ENCODE measurements at regions not wholly inside any gene's neighbourhood (a gene's known extent, or its start where the extent isn't known, plus 50 kb on each side); places are given as distances from the start of the nearest gene placed in this dataset.

GRCh38 chr6:99024089-99024488 lies 76.3 kb upstream of the FBXL4 start:
- H3K4me1 ChIP-seq (ENCODE audit: insufficient read depth, low read length), result no peaks in the 10 kb centered on the region
- peaks cover 0 to 3% of the 10 kb centered on the region in 2 donors for H3K27me3 Mint-ChIP-seq
- DNase-seq, result no peak
- no peak overlapping the region for H3K4me3 Mint-ChIP-seq
- no peak overlapping the region for H3K4me3 ChIP-seq (ENCODE audit: low read length in 2 of 2)
- H3K36me3 ChIP-seq (ENCODE audit: insufficient read depth, low read length), result no peaks in the 10 kb centered on the region
- intact Hi-C loops (cut with micrococcal nuclease), result no loop called here
- ChIA-PET CTCF (ENCODE audit: partially characterized antibody) (no interaction called here), POLR2A (ENCODE audit: partially characterized antibody) (no interaction called here)
- no peak overlapping the region for H3K27ac ChIP-seq (ENCODE audit: low read depth, low read length)
- no peaks in the 10 kb centered on the region for H3K36me3 Mint-ChIP-seq
- no peaks in the 10 kb centered on the region for H3K27me3 ChIP-seq (ENCODE audit: insufficient read depth, low read length)
- H3K4me1 Mint-ChIP-seq, result no peaks in the 10 kb centered on the region
- no peaks in the 10 kb centered on the region for H3K9me3 ChIP-seq (ENCODE audit: control insufficient read depth in 1 of 2, low read length in 2 of 2)
- H3K27ac Mint-ChIP-seq, result no peak overlapping the region
- H3K9me3 Mint-ChIP-seq, result peaks cover 10 to 29% (median 19%) of the 10 kb centered on the region in 8 donors

DNA sequence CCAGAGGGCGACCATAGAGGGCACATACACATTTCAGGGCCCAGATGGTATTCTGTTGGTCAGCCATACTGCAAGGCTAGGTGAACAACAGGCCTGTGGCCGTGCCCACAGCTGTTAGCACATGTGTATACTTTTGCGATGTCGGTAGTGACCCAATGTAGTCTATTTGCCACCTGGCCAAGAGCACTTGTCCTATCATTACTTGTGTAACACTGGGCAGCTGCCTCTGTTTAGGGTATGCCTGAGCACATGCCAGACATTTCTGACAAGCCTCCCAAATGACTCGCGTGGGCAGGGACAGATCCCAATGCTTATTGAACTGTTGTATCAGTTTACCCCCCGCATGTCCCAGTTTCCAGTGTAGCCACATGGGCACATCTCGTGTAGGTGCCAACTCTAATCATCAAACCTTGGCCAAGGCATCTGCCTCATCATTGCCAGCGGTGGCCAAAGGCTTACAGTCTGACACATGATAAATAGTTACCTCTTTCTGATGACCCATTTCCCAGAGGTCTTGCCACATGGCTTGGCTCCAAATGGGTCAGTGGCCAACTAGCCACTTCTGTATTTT lies 74.4 kb upstream of the FBXL4 start:
- no peaks in the 10 kb centered on the region for H3K36me3 ChIP-seq (ENCODE audit: insufficient read depth, low read length)
- POLR2A ChIA-PET (ENCODE audit: partially characterized antibody), result no interaction called here
- no peaks in the 10 kb centered on the region for H3K9me3 ChIP-seq (ENCODE audit: control insufficient read depth in 1 of 2, low read length in 2 of 2)
- no peak overlapping the region for H3K27ac ChIP-seq (ENCODE audit: low read depth, low read length)
- H3K27me3 ChIP-seq (ENCODE audit: insufficient read depth, low read length), result no peaks in the 10 kb centered on the region
- H3K4me1 ChIP-seq (ENCODE audit: insufficient read depth, low read length), result no peaks in the 10 kb centered on the region
- CTCF ChIA-PET (ENCODE audit: partially characterized antibody), result no interaction called here
- H3K27ac Mint-ChIP-seq, result no peak overlapping the region
- peaks cover 10 to 24% (median 16%) of the 10 kb centered on the region in 8 donors for H3K9me3 Mint-ChIP-seq
- H3K36me3 Mint-ChIP-seq, result no peaks in the 10 kb centered on the region
- H3K27me3 Mint-ChIP-seq, result peaks cover 0 to 2% of the 10 kb centered on the region in 2 donors
- H3K4me1 Mint-ChIP-seq, result no peaks in the 10 kb centered on the region
- intact Hi-C loops (cut with micrococcal nuclease), result no loop called here
- no peak overlapping the region for H3K4me3 ChIP-seq (ENCODE audit: low read length in 2 of 2)
- no peak overlapping the region for H3K4me3 Mint-ChIP-seq
- no peak for DNase-seq

- no peaks in the 10 kb centered on the region for H3K4me1 Mint-ChIP-seq
- no peaks in the 10 kb centered on the region for H3K36me3 ChIP-seq (ENCODE audit: insufficient read depth, low read length)
- no peaks in the 10 kb centered on the region for H3K9me3 ChIP-seq (ENCODE audit: control insufficient read depth in 1 of 2, low read length in 2 of 2)
- H3K27ac Mint-ChIP-seq, result peak overlapping the region in 1 of 7 donors; percentile 49
- H3K27me3 Mint-ChIP-seq, result peaks cover 0 to 2% of the 10 kb centered on the region in 2 donors
- POLR2A ChIA-PET (ENCODE audit: partially characterized antibody), result no interaction called here
- H3K4me3 ChIP-seq (ENCODE audit: low read length in 2 of 2), result no peak overlapping the region
- DNase-seq, result no peak
- H3K27ac ChIP-seq (ENCODE audit: low read depth, low read length), result no peak overlapping the region
- no peaks in the 10 kb centered on the region for H3K4me1 ChIP-seq (ENCODE audit: insufficient read depth, low read length)
- no peaks in the 10 kb centered on the region for H3K9me3 Mint-ChIP-seq
- H3K27me3 ChIP-seq (ENCODE audit: insufficient read depth, low read length), result no peaks in the 10 kb centered on the region
- H3K4me3 Mint-ChIP-seq, result no peak overlapping the region
- no peaks in the 10 kb centered on the region for H3K36me3 Mint-ChIP-seq
- CTCF ChIA-PET (ENCODE audit: partially characterized antibody), result no interaction called here
- intact Hi-C loops (cut with micrococcal nuclease), result no loop called here
Observed at GRCh38 chr6:99019381-99019780, 71.6 kb upstream of the FBXL4 start.

DNA sequence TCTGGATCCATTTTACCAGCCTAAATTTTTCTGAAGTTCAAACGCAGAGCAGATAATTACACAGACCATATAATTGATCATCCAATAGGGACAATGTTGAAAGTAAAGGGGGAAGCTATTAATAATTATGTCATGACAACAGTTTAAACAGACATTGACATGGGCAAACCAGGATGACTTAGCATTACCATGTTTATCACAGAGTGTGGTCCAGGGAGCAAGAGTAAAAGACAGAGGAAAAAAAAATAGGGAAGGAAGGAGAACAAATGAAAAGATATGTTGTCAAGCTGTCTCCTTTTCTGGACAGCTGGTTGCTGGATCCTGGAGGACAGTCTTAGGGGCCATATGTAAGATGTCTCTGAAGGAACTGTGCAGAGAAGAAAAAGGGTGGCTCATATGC lies 69.4 kb upstream of the FBXL4 start:
- CTCF ChIA-PET (ENCODE audit: partially characterized antibody), result no interaction called here
- H3K4me3 ChIP-seq (ENCODE audit: low read length in 2 of 2), result no peak overlapping the region
- no peaks in the 10 kb centered on the region for H3K9me3 Mint-ChIP-seq
- H3K4me3 Mint-ChIP-seq, result no peak overlapping the region
- peaks cover 0 to 2% of the 10 kb centered on the region in 2 donors for H3K27me3 Mint-ChIP-seq
- no peaks in the 10 kb centered on the region for H3K9me3 ChIP-seq (ENCODE audit: control insufficient read depth in 1 of 2, low read length in 2 of 2)
- H3K4me1 ChIP-seq (ENCODE audit: insufficient read depth, low read length), result no peaks in the 10 kb centered on the region
- H3K27ac Mint-ChIP-seq, result no peak overlapping the region
- no peak for DNase-seq
- POLR2A ChIA-PET (ENCODE audit: partially characterized antibody), result no interaction called here
- no peaks in the 10 kb centered on the region for H3K27me3 ChIP-seq (ENCODE audit: insufficient read depth, low read length)
- H3K36me3 ChIP-seq (ENCODE audit: insufficient read depth, low read length), result no peaks in the 10 kb centered on the region
- no peak overlapping the region for H3K27ac ChIP-seq (ENCODE audit: low read depth, low read length)
- H3K36me3 Mint-ChIP-seq, result no peaks in the 10 kb centered on the region
- H3K4me1 Mint-ChIP-seq, result no peaks in the 10 kb centered on the region
- intact Hi-C loops (cut with micrococcal nuclease), result no loop called here

- Mint-ChIP-seq H3K4me1 (no peaks in the 10 kb centered on the region), H3K36me3 (no peaks in the 10 kb centered on the region)
- no peaks in the 10 kb centered on the region for H3K9me3 ChIP-seq (ENCODE audit: control insufficient read depth in 1 of 2, low read length in 2 of 2)
Observed at GRCh38 chr6:99016355-99016754, 68.6 kb upstream of the FBXL4 start.

DNA sequence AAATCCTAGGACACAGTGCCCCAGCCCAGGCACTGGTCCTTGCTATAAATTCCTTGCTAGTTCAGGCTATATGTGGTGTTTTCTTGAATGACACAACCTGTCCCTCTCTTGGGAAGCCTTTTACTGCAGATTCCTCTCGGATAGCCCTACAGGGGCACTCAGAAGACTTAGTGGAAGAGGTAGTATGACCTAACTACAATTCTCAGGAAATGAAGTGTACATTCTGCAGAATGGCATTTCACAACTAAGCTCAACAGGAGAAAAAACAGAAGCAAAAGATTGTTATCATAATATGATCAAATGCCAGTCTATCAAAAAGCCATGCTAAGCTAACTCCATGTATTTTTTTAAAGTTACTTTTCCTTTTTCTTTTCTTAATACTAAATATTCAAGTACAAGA lies 66.3 kb upstream of the FBXL4 start:
- H3K27me3 Mint-ChIP-seq, result peaks cover 3 to 8% of the 10 kb centered on the region in 2 donors
- ChIA-PET CTCF (ENCODE audit: partially characterized antibody) (no interaction called here), POLR2A (ENCODE audit: partially characterized antibody) (no interaction called here)
- no peak overlapping the region for H3K27ac ChIP-seq (ENCODE audit: low read depth, low read length)
- no peak overlapping the region for H3K4me3 Mint-ChIP-seq
- no peak for DNase-seq
- H3K4me1 Mint-ChIP-seq, result no peaks in the 10 kb centered on the region
- no peaks in the 10 kb centered on the region for H3K9me3 Mint-ChIP-seq
- H3K27ac Mint-ChIP-seq, result no peak overlapping the region
- no peaks in the 10 kb centered on the region for H3K27me3 ChIP-seq (ENCODE audit: insufficient read depth, low read length)
- no peak overlapping the region for H3K4me3 ChIP-seq (ENCODE audit: low read length in 2 of 2)
- H3K4me1 ChIP-seq (ENCODE audit: insufficient read depth, low read length), result no peaks in the 10 kb centered on the region
- intact Hi-C loops (cut with micrococcal nuclease), result no loop called here
- no peaks in the 10 kb centered on the region for H3K9me3 ChIP-seq (ENCODE audit: control insufficient read depth in 1 of 2, low read length in 2 of 2)
- H3K36me3 ChIP-seq (ENCODE audit: insufficient read depth, low read length), result no peaks in the 10 kb centered on the region
- no peaks in the 10 kb centered on the region for H3K36me3 Mint-ChIP-seq

More at GRCh38 chr6:99016355-99016754, 68.6 kb upstream of the FBXL4 start:
- Mint-ChIP-seq H3K4me3 (no peak overlapping the region), H3K9me3 (no peaks in the 10 kb centered on the region), H3K27me3 (peaks cover 0 to 2% of the 10 kb centered on the region in 2 donors), H3K27ac (no peak overlapping the region)
- H3K4me3 ChIP-seq (ENCODE audit: low read length in 2 of 2), result no peak overlapping the region
- ChIA-PET POLR2A (ENCODE audit: partially characterized antibody) (no interaction called here), CTCF (ENCODE audit: partially characterized antibody) (no interaction called here)
- no peak overlapping the region for H3K27ac ChIP-seq (ENCODE audit: low read depth, low read length)
- H3K27me3 ChIP-seq (ENCODE audit: insufficient read depth, low read length), result no peaks in the 10 kb centered on the region
- no peak for DNase-seq
- intact Hi-C loops (cut with micrococcal nuclease), result no loop called here
- no peaks in the 10 kb centered on the region for H3K36me3 ChIP-seq (ENCODE audit: insufficient read depth, low read length)
- H3K4me1 ChIP-seq (ENCODE audit: insufficient read depth, low read length), result no peaks in the 10 kb centered on the region

- H3K9me3 ChIP-seq (ENCODE audit: control insufficient read depth in 1 of 2, low read length in 2 of 2), result no peaks in the 10 kb centered on the region
- Mint-ChIP-seq H3K27ac (no peak overlapping the region), H3K9me3 (no peaks in the 10 kb centered on the region), H3K4me1 (no peaks in the 10 kb centered on the region), H3K4me3 (peak overlapping the region in 1 of 8 donors; percentile 37), H3K36me3 (no peaks in the 10 kb centered on the region), H3K27me3 (peaks cover 3 to 8% of the 10 kb centered on the region in 2 donors)
- no peaks in the 10 kb centered on the region for H3K4me1 ChIP-seq (ENCODE audit: insufficient read depth, low read length)
- no peaks in the 10 kb centered on the region for H3K27me3 ChIP-seq (ENCODE audit: insufficient read depth, low read length)
- POLR2A ChIA-PET (ENCODE audit: partially characterized antibody), result no interaction called here
- DNase-seq, result no peak
- intact Hi-C loops (cut with micrococcal nuclease), result no loop called here
- no peak overlapping the region for H3K4me3 ChIP-seq (ENCODE audit: low read length in 2 of 2)
- H3K27ac ChIP-seq (ENCODE audit: low read depth, low read length), result no peak overlapping the region
- no peaks in the 10 kb centered on the region for H3K36me3 ChIP-seq (ENCODE audit: insufficient read depth, low read length)
- CTCF ChIA-PET (ENCODE audit: partially characterized antibody), result no interaction called here
Observed at GRCh38 chr6:99013661-99014060, 65.9 kb upstream of the FBXL4 start.

GRCh38 chr6:99013145-99013544 lies 65.4 kb upstream of the FBXL4 start:
- Histone ChIP-seq H3K36me3 (ENCODE audit: insufficient read depth, low read length) (no peaks in the 10 kb centered on the region), H3K4me3 (ENCODE audit: low read length in 2 of 2) (no peak overlapping the region), H3K27me3 (ENCODE audit: insufficient read depth, low read length) (no peaks in the 10 kb centered on the region), H3K9me3 (ENCODE audit: control insufficient read depth in 1 of 2, low read length in 2 of 2) (no peaks in the 10 kb centered on the region), H3K4me1 (ENCODE audit: insufficient read depth, low read length) (no peaks in the 10 kb centered on the region), H3K27ac (ENCODE audit: low read depth, low read length) (no peak overlapping the region)
- ChIA-PET POLR2A (ENCODE audit: partially characterized antibody) (no interaction called here), CTCF (ENCODE audit: partially characterized antibody) (no interaction called here)
- Mint-ChIP-seq H3K27me3 (peaks cover 5 to 8% of the 10 kb centered on the region in 2 donors), H3K4me3 (no peak overlapping the region), H3K9me3 (no peaks in the 10 kb centered on the region), H3K27ac (no peak overlapping the region), H3K36me3 (no peaks in the 10 kb centered on the region), H3K4me1 (no peaks in the 10 kb centered on the region)
- no peak for DNase-seq
- intact Hi-C loops (cut with micrococcal nuclease), result no loop called here
